Upper lobe of left lung (tissue), 4 donors: ENCODE measurements at regions not wholly inside any gene's neighbourhood (a gene's known extent, or its start where the extent isn't known, plus 50 kb on each side); places are given as distances from the start of the nearest gene placed in this dataset.

Experiments used
- CTCF ChIP-seq, 6 experiments: fragments of 450-650 bp in 4 of 6; fragments of 200-600 bp in 2 of 6; sonication (generic) in 2 of 6; IDR thresholded peaks; one replicate each; pipeline ENCODE4 v1.5.1; 2016 to 2019; ENCODE audit warnings: antibody characterized with exemption in 6 of 6
- POLR2AphosphoS5 ChIP-seq, 2 donors: sonication (generic); formaldehyde crosslinking; IDR thresholded peaks; one replicate each; pipeline ENCODE4 v1.5.1; 2017; ENCODE audit warnings: antibody characterized with exemption in 2 of 2

GRCh38 chr1:232209357-232209756 is 420.6 kb downstream of the SIPA1L2 start:
- TF ChIP-seq POLR2AphosphoS5 (IDR thresholded peaks at IDR 0.05), result no peak
- no peak for TF ChIP-seq CTCF (IDR thresholded peaks at IDR 0.05)
